Fibroblast of skin of left biceps (primary cell): ENCODE measurements at regions not wholly inside any gene's neighbourhood (a gene's known extent, or its start where the extent isn't known, plus 50 kb on each side); places are given as distances from the start of the nearest gene placed in this dataset.
"Not testable (repeated sequence)": the region's sequence is repeated elsewhere in the genome, so short reads cannot be mapped to it uniquely, and the experiment has no call there.

Experiments used
- DNase-seq, 2 experiments: peaks; one replicate each; pipeline ENCODE4 v3.0.0-alpha.2; 2013; ENCODE audit warnings: low read depth in 2 of 2

DNA sequence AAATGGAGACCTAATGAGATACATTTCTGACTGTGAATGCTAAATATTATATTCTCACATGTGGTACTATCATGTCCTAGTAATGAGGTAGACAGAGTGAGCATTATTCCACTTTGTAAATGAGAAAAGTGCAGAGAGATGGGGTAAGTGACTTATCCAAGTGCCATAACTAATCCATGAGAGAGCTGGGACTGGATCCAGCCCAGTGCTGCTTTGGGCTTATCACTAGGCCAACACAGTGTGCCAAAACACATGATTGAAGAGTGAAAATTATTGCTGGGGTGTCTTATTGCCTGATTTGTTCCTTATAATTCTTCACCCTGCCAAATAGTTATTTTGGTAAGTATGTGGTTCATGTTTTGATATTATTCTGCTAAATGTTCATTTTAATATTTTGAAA lies 442.2 kb upstream of the GRAMD2B start:
- no peak for DNase-seq

- DNase-seq = no peak
These were observed 435.4 kb upstream of the GRAMD2B start for GRCh38 chr5:125987677-125988255.

DNA sequence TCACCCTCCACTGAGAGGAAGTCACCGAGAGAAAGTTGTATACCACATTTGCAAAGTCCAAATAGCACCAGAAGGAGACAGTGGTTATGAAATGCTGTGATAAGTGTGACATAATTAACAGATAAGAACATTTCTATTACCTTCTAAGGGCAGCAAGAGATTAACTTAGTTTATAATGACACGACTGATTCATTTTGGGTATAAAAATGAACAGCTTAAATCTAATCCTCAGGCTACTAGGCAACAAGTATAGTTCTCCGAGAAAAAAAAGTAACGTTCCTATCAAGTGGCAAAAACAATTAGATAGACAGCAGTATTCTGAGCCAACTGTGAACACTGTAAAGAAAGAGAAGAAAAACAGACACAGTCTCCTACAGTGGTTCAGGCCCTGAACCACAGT lies 431.2 kb upstream of the GRAMD2B start:
- no peak for DNase-seq

- DNase-seq = not testable (repeated sequence)
These were observed 423.8 kb upstream of the GRAMD2B start for GRCh38 chr5:125999271-126000030.

DNA sequence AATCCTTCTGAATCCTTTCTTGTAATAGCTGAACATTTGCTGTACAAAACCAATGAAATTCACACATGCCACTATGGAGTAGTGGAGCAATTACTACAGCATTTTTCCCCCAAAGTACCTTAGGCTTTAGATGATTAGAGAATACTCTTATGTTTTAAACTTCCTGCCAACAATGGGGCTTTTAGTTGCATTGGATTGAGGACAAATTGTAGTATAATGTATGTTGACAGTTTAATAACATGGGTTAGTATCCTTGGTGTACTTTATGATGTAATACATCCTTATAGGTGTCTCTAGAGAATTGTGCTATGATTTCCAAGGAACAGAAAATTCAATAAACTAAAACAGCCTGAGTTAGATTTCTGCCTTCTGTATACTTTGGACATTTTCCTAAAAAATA lies 422.7 kb upstream of the GRAMD2B start:
- DNase-seq = peak; percentile 20 to 30

DNA sequence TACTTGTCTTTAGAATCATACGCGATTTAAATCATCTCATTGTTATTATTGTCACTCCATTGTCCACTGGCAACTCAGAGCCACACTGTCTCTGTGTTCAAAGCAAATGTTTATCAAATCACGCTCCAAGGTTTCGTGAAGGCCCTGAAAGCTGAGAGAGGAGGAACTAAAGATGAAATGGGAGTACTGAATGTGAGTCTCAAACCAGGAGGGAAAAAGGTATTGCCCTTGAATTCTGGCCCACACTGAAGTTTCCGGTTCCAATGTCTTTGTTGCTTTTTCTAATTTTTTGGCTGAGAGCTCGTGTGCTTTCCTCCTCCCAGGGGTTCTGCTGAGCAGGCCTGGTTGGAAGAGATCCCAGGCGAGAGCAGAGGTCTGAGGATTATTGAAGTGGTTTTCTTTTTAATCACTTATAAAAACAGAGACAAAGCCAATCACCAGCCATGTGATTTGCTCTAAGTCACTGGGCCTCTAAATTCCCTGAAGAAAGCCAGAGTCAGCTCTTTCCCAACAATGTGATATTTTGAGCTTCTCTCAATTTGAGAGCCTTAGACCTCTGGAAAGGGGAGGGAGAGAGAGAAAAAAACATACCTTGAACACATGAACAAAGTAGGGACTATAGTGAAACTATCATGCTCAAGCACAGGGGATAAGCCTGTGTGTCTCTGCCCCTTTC lies 420.8 kb upstream of the GRAMD2B start:
- peak; percentile 74 to 81 for DNase-seq

DNA sequence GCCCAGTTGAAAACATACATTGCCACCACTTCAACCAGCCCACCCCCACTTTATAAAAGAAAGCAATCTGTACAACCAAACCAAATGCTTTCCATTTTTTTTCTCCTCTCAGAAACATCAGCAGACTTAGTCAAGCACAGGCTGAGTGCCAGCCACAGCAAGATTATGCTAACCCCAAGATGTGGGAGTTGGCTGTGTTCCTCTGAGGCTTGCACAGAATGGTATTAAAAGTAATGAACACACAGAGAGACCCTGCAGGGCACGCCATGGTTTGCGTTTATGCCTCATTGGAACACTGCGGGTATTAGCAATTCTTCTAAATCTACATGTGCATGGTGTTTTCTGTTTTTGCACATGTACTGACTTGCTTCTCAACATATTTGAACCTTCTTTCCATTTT lies 419.9 kb upstream of the GRAMD2B start:
- peak; percentile 67 to 68 for DNase-seq

GRCh38 chr5:126004636-126005035 lies 418.6 kb upstream of the GRAMD2B start:
- no peak for DNase-seq

DNA sequence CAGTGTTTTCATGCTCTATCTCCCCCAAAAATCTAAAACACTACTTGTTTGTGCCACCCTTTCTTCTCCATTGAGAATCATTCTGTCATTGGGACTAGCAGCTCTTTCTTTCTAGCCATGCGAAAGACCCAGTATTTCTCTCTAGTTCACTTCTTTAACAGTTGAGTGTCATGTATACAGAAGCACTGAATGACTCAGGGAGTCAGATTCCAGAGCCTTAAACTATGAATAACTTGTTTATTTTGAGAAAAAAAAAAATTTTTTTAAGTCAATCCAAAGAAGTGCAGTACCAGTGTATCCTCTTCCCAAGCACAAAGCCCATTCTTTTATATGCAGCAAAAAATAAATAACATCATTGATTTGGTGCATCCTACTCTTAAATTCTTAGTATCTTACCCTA lies 415.4 kb upstream of the GRAMD2B start:
- no peak for DNase-seq

GRCh38 chr5:126009566-126009965 lies 413.6 kb upstream of the GRAMD2B start:
- DNase-seq = no peak

- DNase-seq = not testable (repeated sequence)
These were observed 411.7 kb upstream of the GRAMD2B start for GRCh38 chr5:126011526-126011925.

- no peak for DNase-seq
These were observed 408.5 kb upstream of the GRAMD2B start for GRCh38 chr5:126014676-126015075.

GRCh38 chr5:126015235-126016181 lies 407.7 kb upstream of the GRAMD2B start:
- DNase-seq = peak; percentile 17 to 20

- no peak for DNase-seq
These were observed 407.0 kb upstream of the GRAMD2B start for GRCh38 chr5:126016256-126016655.

DNA sequence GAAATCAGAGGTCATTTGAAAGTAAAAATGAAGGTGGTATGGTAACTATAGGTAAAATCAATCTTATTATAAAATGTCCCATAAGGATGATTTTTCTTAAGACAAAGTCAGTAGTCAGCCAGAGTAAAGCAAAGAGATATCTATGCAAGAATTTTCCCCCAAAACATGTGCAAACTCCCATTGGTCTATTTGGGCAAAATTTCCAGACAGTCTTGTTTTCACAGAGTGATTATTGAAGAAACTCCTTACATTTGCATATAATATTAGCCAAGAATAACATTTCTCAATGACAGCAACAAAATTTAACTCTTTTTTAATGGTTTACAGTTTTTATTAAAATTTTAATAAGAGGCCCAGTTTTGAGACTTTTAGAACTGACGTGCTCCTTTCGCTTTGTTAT lies 406.1 kb upstream of the GRAMD2B start:
- no peak for DNase-seq

DNA sequence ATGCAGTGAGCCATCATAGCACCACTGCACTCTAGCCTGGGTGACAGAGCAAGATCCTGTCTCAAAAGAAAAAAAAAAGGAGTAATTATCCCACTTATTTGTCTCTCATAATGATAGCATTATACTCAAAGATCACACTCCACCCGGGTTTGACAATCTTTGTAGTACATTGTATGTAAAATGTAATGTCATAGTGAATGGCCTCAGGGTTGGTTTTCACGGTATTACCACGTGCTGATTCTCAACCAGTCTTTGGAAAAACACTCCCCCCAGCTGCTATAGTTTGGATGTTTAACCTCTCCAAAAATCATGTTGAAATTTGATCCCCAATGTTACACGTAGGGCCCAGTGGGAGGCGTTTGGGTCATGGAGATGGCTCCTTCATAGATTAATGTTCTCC lies 402.4 kb upstream of the GRAMD2B start:
- DNase-seq = no peak

DNA sequence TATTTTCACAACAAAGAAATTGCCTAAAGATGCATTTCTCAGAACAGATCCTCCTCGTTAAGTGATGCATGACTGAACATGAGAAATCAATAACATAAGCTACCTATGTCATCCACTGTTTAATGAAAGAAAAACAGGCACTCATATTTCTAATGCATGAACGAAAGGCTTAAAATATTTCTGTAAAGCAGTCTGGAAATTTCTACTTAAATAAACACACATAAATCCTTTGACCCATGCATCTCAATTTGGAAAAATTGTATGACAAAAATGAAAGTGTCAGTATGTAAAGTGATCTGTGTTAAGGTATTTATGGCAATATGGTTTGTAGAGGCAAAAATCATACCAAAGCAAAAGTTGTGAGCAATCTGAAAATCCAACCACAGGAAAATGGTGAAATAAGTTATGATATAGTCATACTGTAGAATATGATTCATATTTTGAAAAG lies 399.2 kb upstream of the GRAMD2B start:
- peak in 1 of 2 experiments; percentile 33 for DNase-seq

DNA sequence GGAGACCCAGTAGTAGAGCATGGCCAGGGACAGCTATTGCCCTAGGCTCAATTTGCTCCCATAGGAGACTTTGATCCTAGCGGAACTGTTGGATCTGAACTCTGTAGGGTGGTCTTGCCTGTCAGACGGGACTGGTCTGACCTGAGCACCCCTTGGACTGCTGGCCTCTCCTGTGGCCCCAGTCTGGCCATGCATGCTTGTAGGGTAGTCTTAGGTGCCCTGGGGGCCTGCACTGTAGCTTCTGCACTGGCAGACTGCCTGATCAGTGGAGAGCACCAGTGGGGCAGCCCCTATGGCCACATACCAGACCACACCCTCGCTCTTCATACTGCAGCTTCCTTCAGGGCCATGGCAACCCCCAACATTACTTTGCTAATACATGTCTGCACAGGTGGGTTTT lies 396.1 kb upstream of the GRAMD2B start:
- DNase-seq = no peak

DNA sequence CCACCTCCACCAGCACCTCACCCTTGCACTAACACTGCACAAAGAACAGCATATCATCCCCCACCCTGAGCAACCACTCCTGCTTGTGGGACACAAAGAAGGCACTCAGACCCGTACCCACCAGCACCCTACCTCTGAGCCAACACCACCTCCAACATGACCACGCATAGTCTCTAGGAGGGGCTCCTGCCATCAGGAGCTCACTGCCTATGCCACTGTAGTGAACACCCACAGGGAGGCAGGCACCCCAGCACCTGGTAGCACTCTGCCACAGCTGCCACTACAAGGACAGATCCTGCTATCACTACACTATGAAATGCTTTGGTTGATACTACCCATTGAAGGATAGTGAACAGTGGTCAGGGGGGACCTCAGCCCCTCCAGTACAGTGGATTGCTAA lies 395.6 kb upstream of the GRAMD2B start:
- DNase-seq = no peak

DNA sequence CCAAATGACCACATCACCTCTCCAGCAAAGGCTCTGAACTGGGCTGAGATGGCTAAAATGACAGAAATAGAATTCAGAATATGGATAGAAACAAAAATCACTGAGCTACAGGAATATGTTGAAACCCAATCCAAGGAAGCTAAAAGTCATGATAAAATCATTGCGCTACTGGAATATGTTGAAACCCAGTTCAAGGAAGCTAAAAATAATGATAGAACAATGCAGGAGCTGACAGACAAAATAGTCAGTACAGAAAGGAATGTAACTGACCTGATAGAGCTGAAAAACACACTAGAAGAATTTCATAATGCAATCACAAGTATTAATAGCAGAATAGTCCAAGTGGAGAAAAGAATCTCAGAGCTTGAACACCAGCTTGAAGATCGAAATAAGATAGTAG lies 394.9 kb upstream of the GRAMD2B start:
- no peak for DNase-seq

- not testable (repeated sequence) for DNase-seq
These were observed 393.9 kb upstream of the GRAMD2B start for GRCh38 chr5:126029282-126029681.

DNA sequence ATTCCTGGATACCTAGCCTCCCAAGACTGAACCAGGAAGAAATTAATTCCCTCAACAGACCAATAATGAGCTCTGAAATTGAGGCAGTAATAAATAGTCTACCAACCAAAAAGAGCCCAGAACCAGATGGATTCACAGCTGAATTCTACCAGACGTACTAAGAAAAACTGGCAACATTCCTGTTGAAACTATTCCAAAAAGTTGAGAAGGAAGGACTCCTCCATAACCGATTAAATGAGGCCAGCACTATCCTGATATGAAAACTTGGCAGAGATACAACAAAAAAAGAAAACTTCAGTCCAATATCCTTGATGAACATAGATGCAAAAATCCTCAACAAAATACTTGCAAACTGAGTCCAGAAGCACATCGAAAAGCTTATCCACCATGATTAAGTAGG lies 392.5 kb upstream of the GRAMD2B start:
- DNase-seq = no peak
